ENCODE measurements at regions not wholly inside any gene's neighbourhood (a gene's known extent, or its start where the extent isn't known, plus 50 kb on each side); places are given as distances from the start of the nearest gene placed in this dataset.
A peak's percentile ranks its signal among the peaks of the same experiment; 100 is the strongest.

- peak overlapping the region; percentile 48 for H3K9ac ChIP-seq (ENCODE audit: insufficient read length)
Measured at GRCh38 chr5:17436350-17436749, 61.7 kb upstream of the TAF11L2 start.

GRCh38 chr5:17436761-17437221, 61.2 kb upstream of the TAF11L2 start:
- Histone ChIP-seq H3K4me3 (peak overlapping the region; percentile 25; the same call in 1 of the 2 replicates), H3K27ac (peak overlapping the region; percentile 26; the same call in 1 of the 2 replicates), H3K9me3 (ENCODE audit: low read depth, low read length) (peaks cover 8% of the 10 kb centered on the region; the same call in 1 of the 2 replicates), H3K36me3 (ENCODE audit: insufficient read depth, low read length) (no peaks in the 10 kb centered on the region), H3K9ac (ENCODE audit: insufficient read length) (peak overlapping the region; percentile 48)
- peak; percentile 48 for DNase-seq (ENCODE audit: low read depth, low spot score)
- TF ChIP-seq FOXP2 (optimal IDR thresholded peaks at IDR 0.05; ENCODE audit: control extremely low read depth, extremely low read length, insufficient read depth): no peak
- TF ChIP-seq POLR2AphosphoS5 (IDR thresholded peaks at IDR 0.05; ENCODE audit: borderline replicate concordance, low read depth, low read length): peak; percentile 53; the same call in 1 of the 2 replicates
- TF ChIP-seq EZH2 (IDR thresholded peaks at IDR 0.05): no peak

More at GRCh38 chr5:17436350-17436749, 61.7 kb upstream of the TAF11L2 start:
- no peak overlapping the region for H3K27ac ChIP-seq
- peak overlapping the region; percentile 25; the same call in 1 of the 2 replicates for H3K4me3 ChIP-seq
- H3K36me3 ChIP-seq (ENCODE audit: insufficient read depth, low read length): no peaks in the 10 kb centered on the region
- DNase-seq (ENCODE audit: low read depth, low spot score): no peak
- TF ChIP-seq FOXP2 (optimal IDR thresholded peaks at IDR 0.05; ENCODE audit: control extremely low read depth, extremely low read length, insufficient read depth): no peak
- no peak for TF ChIP-seq EZH2 (IDR thresholded peaks at IDR 0.05)
- TF ChIP-seq POLR2AphosphoS5 (IDR thresholded peaks at IDR 0.05; ENCODE audit: borderline replicate concordance, low read depth, low read length): no peak
- peaks cover 8% of the 10 kb centered on the region; the same call in 1 of the 2 replicates for H3K9me3 ChIP-seq (ENCODE audit: low read depth, low read length)

- Histone ChIP-seq H3K9me3 (ENCODE audit: low read depth, low read length) (peaks cover 8% of the 10 kb centered on the region; the same call in 1 of the 2 replicates), H3K4me3 (no peak overlapping the region), H3K27ac (no peak overlapping the region), H3K36me3 (ENCODE audit: insufficient read depth, low read length) (no peaks in the 10 kb centered on the region), H3K9ac (ENCODE audit: insufficient read length) (no peak overlapping the region)
- DNase-seq (ENCODE audit: low read depth, low spot score): no peak
- TF ChIP-seq EZH2 (IDR thresholded peaks at IDR 0.05): no peak
- TF ChIP-seq POLR2AphosphoS5 (IDR thresholded peaks at IDR 0.05; ENCODE audit: borderline replicate concordance, low read depth, low read length): no peak
Measured at GRCh38 chr5:17438027-17438426, 60.0 kb upstream of the TAF11L2 start.

- no peak overlapping the region for H3K9ac ChIP-seq (ENCODE audit: insufficient read length)
- H3K27ac ChIP-seq: no peak overlapping the region
- no peaks in the 10 kb centered on the region for H3K36me3 ChIP-seq (ENCODE audit: insufficient read depth, low read length)
- DNase-seq (ENCODE audit: low read depth, low spot score): no peak
- TF ChIP-seq POLR2AphosphoS5 (IDR thresholded peaks at IDR 0.05; ENCODE audit: borderline replicate concordance, low read depth, low read length) (no peak), EZH2 (IDR thresholded peaks at IDR 0.05) (no peak), FOXP2 (optimal IDR thresholded peaks at IDR 0.05; ENCODE audit: control extremely low read depth, extremely low read length, insufficient read depth) (no peak)
- no peak overlapping the region for H3K4me3 ChIP-seq
- H3K9me3 ChIP-seq (ENCODE audit: low read depth, low read length): peaks cover 8% of the 10 kb centered on the region; the same call in 1 of the 2 replicates
Measured at GRCh38 chr5:17439956-17440355, 58.1 kb upstream of the TAF11L2 start.

GRCh38 chr5:17440766-17441165, 57.3 kb upstream of the TAF11L2 start:
- no peaks in the 10 kb centered on the region for H3K36me3 ChIP-seq (ENCODE audit: insufficient read depth, low read length)
- no peak overlapping the region for H3K27ac ChIP-seq
- no peak overlapping the region for H3K9ac ChIP-seq (ENCODE audit: insufficient read length)
- H3K9me3 ChIP-seq (ENCODE audit: low read depth, low read length): peaks cover 8% of the 10 kb centered on the region; the same call in 1 of the 2 replicates
- no peak overlapping the region for H3K4me3 ChIP-seq
- DNase-seq (ENCODE audit: low read depth, low spot score): no peak
- no peak for TF ChIP-seq POLR2AphosphoS5 (IDR thresholded peaks at IDR 0.05; ENCODE audit: borderline replicate concordance, low read depth, low read length)

GRCh38 chr5:17441351-17441750, 56.7 kb upstream of the TAF11L2 start:
- Histone ChIP-seq H3K4me3 (no peak overlapping the region), H3K27ac (no peak overlapping the region), H3K9me3 (ENCODE audit: low read depth, low read length) (peaks cover 8% of the 10 kb centered on the region; the same call in 1 of the 2 replicates), H3K9ac (ENCODE audit: insufficient read length) (no peak overlapping the region), H3K36me3 (ENCODE audit: insufficient read depth, low read length) (no peaks in the 10 kb centered on the region)
- no peak for DNase-seq (ENCODE audit: low read depth, low spot score)
- TF ChIP-seq FOXP2 (optimal IDR thresholded peaks at IDR 0.05; ENCODE audit: control extremely low read depth, extremely low read length, insufficient read depth) (no peak), EZH2 (IDR thresholded peaks at IDR 0.05) (no peak), POLR2AphosphoS5 (IDR thresholded peaks at IDR 0.05; ENCODE audit: borderline replicate concordance, low read depth, low read length) (no peak)

GRCh38 chr5:17443333-17444130, 54.5 kb upstream of the TAF11L2 start:
- Histone ChIP-seq H3K36me3 (ENCODE audit: insufficient read depth, low read length) (no peaks in the 10 kb centered on the region), H3K27ac (no peak overlapping the region), H3K9me3 (ENCODE audit: low read depth, low read length) (peaks cover 8% of the 10 kb centered on the region; the same call in 1 of the 2 replicates), H3K4me3 (no peak overlapping the region), H3K9ac (ENCODE audit: insufficient read length) (no peak overlapping the region)
- TF ChIP-seq FOXP2 (optimal IDR thresholded peaks at IDR 0.05; ENCODE audit: control extremely low read depth, extremely low read length, insufficient read depth) (no peak), EZH2 (IDR thresholded peaks at IDR 0.05) (no peak), POLR2AphosphoS5 (IDR thresholded peaks at IDR 0.05; ENCODE audit: borderline replicate concordance, low read depth, low read length) (no peak)
- DNase-seq (ENCODE audit: low read depth, low spot score): no peak

GRCh38 chr5:17444496-17444895, 53.5 kb upstream of the TAF11L2 start:
- Histone ChIP-seq H3K36me3 (ENCODE audit: insufficient read depth, low read length) (no peaks in the 10 kb centered on the region), H3K9ac (ENCODE audit: insufficient read length) (no peak overlapping the region), H3K4me3 (no peak overlapping the region), H3K9me3 (ENCODE audit: low read depth, low read length) (peaks cover 6% of the 10 kb centered on the region; the same call in 1 of the 2 replicates), H3K27ac (no peak overlapping the region)
- TF ChIP-seq EZH2 (IDR thresholded peaks at IDR 0.05): no peak
- TF ChIP-seq FOXP2 (optimal IDR thresholded peaks at IDR 0.05; ENCODE audit: control extremely low read depth, extremely low read length, insufficient read depth): no peak
- no peak for TF ChIP-seq POLR2AphosphoS5 (IDR thresholded peaks at IDR 0.05; ENCODE audit: borderline replicate concordance, low read depth, low read length)
- no peak for DNase-seq (ENCODE audit: low read depth, low spot score)

All from SK-N-MC (cell line).